Right lung (tissue), 2 donors: ENCODE measurements at regions not wholly inside any gene's neighbourhood (a gene's known extent, or its start where the extent isn't known, plus 50 kb on each side); places are given as distances from the start of the nearest gene placed in this dataset.

Experiments used
- DNase-seq, 2 donors: peaks; one replicate each; pipeline ENCODE4 v3.0.0-alpha.2; 2013

- DNase-seq, result no peak
Measured at GRCh38 chr1:106564192-106564591, 492.3 kb upstream of the PRMT6 start.

- peak; percentile 37 to 40 for DNase-seq
Measured at GRCh38 chr1:106568201-106568974, 488.1 kb upstream of the PRMT6 start.

GRCh38 chr1:106571109-106571508, 485.4 kb upstream of the PRMT6 start:
- DNase-seq, result no peak

- DNase-seq, result no peak
Measured at GRCh38 chr1:106584107-106584506, 472.4 kb upstream of the PRMT6 start.

- DNase-seq, result no peak
Measured at GRCh38 chr1:106584676-106585075, 471.8 kb upstream of the PRMT6 start.

- no peak for DNase-seq
Measured at GRCh38 chr1:106600626-106601025, 455.8 kb upstream of the PRMT6 start.

GRCh38 chr1:106603616-106604015, 452.9 kb upstream of the PRMT6 start:
- DNase-seq, result no peak

- no peak for DNase-seq
Measured at GRCh38 chr1:106608841-106609240, 447.6 kb upstream of the PRMT6 start.

GRCh38 chr1:106613068-106613467, 443.4 kb upstream of the PRMT6 start:
- DNase-seq, result no peak

- DNase-seq, result no peak
Measured at GRCh38 chr1:106613861-106614260, 442.6 kb upstream of the PRMT6 start.

- no peak for DNase-seq
Measured at GRCh38 chr1:106615473-106615872, 441.0 kb upstream of the PRMT6 start.

GRCh38 chr1:106619080-106619826, 437.2 kb upstream of the PRMT6 start:
- no peak for DNase-seq

- DNase-seq, result no peak
Measured at GRCh38 chr1:106619827-106620134, 436.7 kb upstream of the PRMT6 start.

- no peak for DNase-seq
Measured at GRCh38 chr1:106620521-106620954, 435.9 kb upstream of the PRMT6 start.

GRCh38 chr1:106621853-106622252, 434.6 kb upstream of the PRMT6 start:
- DNase-seq, result no peak

- no peak for DNase-seq
Measured at GRCh38 chr1:106637566-106637965, 418.9 kb upstream of the PRMT6 start.

GRCh38 chr1:106646261-106646784, 410.2 kb upstream of the PRMT6 start:
- DNase-seq, result no peak

GRCh38 chr1:106646816-106647215, 409.7 kb upstream of the PRMT6 start:
- DNase-seq, result no peak

GRCh38 chr1:106651028-106651762, 405.3 kb upstream of the PRMT6 start:
- DNase-seq, result peak in 1 of 2 donors; percentile 6

GRCh38 chr1:106659490-106660244, 396.8 kb upstream of the PRMT6 start:
- no peak for DNase-seq

GRCh38 chr1:106675558-106675957, 380.9 kb upstream of the PRMT6 start:
- DNase-seq, result no peak

GRCh38 chr1:106676021-106676420, 380.5 kb upstream of the PRMT6 start:
- DNase-seq, result peak; percentile 76 to 77
